ENCODE measurements at regions not wholly inside any gene's neighbourhood (a gene's known extent, or its start where the extent isn't known, plus 50 kb on each side); places are given as distances from the start of the nearest gene placed in this dataset.

DNA sequence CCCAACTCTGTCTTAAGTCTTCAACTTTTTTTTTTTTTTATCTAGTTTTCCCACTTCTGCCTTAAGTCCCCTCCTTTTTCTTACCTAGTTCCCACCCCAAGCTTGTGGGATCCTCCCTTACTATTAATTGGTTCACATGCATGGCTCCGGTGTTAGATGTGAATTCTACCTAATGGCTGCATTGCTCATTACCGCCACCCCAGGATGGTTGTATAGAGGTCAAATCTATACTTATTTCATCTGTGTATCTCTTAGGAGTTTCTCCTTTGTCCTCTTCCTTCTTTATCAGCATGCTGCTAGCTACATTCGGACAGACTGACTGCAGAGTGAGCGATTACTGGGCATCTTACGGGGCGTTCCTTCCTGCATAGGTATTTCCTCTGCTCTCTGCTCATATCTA lies 605.7 kb upstream of the GRM7 start:
- H3K79me2 ChIP-seq (ENCODE audit: insufficient read depth, low read depth, low read length) = no peaks in the 10 kb centered on the region
- POLR2A ChIA-PET = no interaction called here
- H3K9me2 ChIP-seq (ENCODE audit: insufficient read depth, low read length) = no peaks in the 10 kb centered on the region
- H3K27ac ChIP-seq (ENCODE audit: low read depth, low read length, poor library complexity, severe bottlenecking) = no peak overlapping the region
- BruUV-seq (replicated peaks) = no TSS peak
- H4K20me1 ChIP-seq (ENCODE audit: insufficient read depth, low read length) = no peaks in the 10 kb centered on the region
- no peak for DNase-seq (ENCODE audit: low spot score)
- H3K4me3 ChIP-seq (ENCODE audit: low read depth, low read length, poor library complexity, severe bottlenecking) = no peak overlapping the region
- no peaks in the 10 kb centered on the region for H3K36me3 ChIP-seq (ENCODE audit: insufficient read depth, low read length)
- H3K4me1 ChIP-seq (ENCODE audit: insufficient read depth, low read length, poor library complexity, severe bottlenecking) = peaks cover 13% of the 10 kb centered on the region
- CTCF ChIA-PET (ENCODE audit: unreplicated experiment) = no interaction called here
- intact Hi-C loops (cut with micrococcal nuclease; ENCODE audit: unreplicated experiment) = no loop called here
- 0 out of 2 replicates have a peak, but pooled peaks cover 4% of the 10 kb centered on the region for H3K9me3 ChIP-seq (ENCODE audit: low read length)
- H3K4me2 ChIP-seq (ENCODE audit: low read length) = no peak overlapping the region
- no peak overlapping the region for H2AFZ ChIP-seq (ENCODE audit: low read length)
- TF ChIP-seq EZH2phosphoT487 (IDR thresholded peaks at IDR 0.05; ENCODE audit: borderline replicate concordance, low read depth, low read length) = no peak
- TF ChIP-seq, protein P1, sequence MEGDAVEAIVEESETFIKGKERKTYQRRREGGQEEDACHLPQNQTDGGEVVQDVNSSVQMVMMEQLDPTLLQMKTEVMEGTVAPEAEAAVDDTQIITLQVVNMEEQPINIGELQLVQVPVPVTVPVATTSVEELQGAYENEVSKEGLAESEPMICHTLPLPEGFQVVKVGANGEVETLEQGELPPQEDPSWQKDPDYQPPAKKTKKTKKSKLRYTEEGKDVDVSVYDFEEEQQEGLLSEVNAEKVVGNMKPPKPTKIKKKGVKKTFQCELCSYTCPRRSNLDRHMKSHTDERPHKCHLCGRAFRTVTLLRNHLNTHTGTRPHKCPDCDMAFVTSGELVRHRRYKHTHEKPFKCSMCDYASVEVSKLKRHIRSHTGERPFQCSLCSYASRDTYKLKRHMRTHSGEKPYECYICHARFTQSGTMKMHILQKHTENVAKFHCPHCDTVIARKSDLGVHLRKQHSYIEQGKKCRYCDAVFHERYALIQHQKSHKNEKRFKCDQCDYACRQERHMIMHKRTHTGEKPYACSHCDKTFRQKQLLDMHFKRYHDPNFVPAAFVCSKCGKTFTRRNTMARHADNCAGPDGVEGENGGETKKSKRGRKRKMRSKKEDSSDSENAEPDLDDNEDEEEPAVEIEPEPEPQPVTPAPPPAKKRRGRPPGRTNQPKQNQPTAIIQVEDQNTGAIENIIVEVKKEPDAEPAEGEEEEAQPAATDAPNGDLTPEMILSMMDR (conservative IDR thresholded peaks at IDR 0.05; ENCODE audit: low read length) = peak; percentile 50

DNA sequence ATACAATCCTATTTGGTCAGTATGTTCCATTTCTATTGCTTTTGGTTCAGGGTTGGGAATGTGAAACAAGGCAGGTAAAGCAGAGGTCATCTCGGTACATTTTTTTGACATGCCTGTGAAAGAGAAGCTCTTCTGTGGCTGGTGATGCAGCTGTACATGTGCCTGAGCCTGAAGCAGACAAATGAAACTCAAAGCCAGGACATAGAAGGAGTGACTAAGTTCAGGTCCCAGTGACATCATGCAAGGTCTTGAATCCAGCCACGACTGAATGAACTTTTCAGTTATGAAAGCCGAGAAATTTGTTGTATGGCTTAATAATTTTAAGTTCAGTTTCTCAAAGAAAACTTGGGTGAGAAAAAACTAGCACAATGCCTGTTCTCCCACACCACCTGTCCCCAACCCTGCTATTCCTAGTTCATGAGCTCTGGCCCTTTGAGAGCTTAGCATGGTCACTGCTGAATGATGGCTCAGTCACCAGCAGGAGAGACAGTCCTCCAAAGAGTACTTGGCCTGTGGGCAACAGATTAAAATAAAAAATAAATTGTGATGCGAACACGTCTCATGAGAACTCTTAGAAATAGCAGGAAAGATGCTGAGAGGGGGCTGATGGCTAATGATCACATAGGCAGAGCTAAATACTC lies 600.2 kb upstream of the GRM7 start:
- ChIA-PET POLR2A (interaction anchor here (0.6 to 1.8 kb wide), 4 partner anchors 9 to 425 kb away, joined by 3 to 6 read pairs (median 4); no protein-coding TSS in a partner anchor), CTCF (ENCODE audit: unreplicated experiment) (no interaction called here)
- TF ChIP-seq, protein P1 (conservative IDR thresholded peaks at IDR 0.05; ENCODE audit: low read length) = no peak
- no peak for TF ChIP-seq EZH2phosphoT487 (IDR thresholded peaks at IDR 0.05; ENCODE audit: borderline replicate concordance, low read depth, low read length)
- BruUV-seq (replicated peaks) = no TSS peak
- no peak overlapping the region for H3K27ac ChIP-seq (ENCODE audit: low read depth, low read length, poor library complexity, severe bottlenecking)
- intact Hi-C loops (cut with micrococcal nuclease; ENCODE audit: unreplicated experiment) = no loop called here
- DNase-seq (ENCODE audit: low spot score) = no peak
- H4K20me1 ChIP-seq (ENCODE audit: insufficient read depth, low read length) = no peaks in the 10 kb centered on the region
- H3K4me1 ChIP-seq (ENCODE audit: insufficient read depth, low read length, poor library complexity, severe bottlenecking) = no peaks in the 10 kb centered on the region
- H3K36me3 ChIP-seq (ENCODE audit: insufficient read depth, low read length) = no peaks in the 10 kb centered on the region
- no peak overlapping the region for H3K4me3 ChIP-seq (ENCODE audit: low read depth, low read length, poor library complexity, severe bottlenecking)
- no peaks in the 10 kb centered on the region for H3K79me2 ChIP-seq (ENCODE audit: insufficient read depth, low read depth, low read length)
- H3K4me2 ChIP-seq (ENCODE audit: low read length) = no peak overlapping the region
- no peak overlapping the region for H2AFZ ChIP-seq (ENCODE audit: low read length)
- no peaks in the 10 kb centered on the region for H3K9me3 ChIP-seq (ENCODE audit: low read length)
- H3K9me2 ChIP-seq (ENCODE audit: insufficient read depth, low read length) = no peaks in the 10 kb centered on the region

DNA sequence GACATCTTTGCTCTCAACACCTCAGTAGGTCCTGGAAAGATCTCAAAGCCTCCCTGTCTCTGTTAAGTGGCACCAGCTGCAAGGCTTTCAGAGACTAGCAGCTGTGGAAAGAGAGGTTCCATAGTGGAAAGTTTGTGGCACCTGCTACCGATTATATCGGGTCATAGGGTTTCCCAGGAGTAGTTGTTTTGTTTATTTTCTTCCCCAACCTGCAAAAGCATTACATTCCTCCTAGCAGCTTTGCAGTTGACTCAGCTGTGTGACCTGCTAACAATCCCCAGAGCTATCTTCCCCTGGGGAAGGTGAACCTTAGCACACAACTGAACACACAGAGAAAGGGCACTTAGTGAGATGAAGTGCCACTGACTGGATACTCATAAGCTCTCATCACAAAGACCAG lies 598.9 kb upstream of the GRM7 start:
- TF ChIP-seq, protein P1 (conservative IDR thresholded peaks at IDR 0.05; ENCODE audit: low read length) = no peak
- POLR2A ChIA-PET = interaction anchor here (1.0 to 1.8 kb wide), 6 partner anchors 12 to 97 kb away, joined by 3 to 6 read pairs (median 4); no protein-coding TSS in a partner anchor
- Histone ChIP-seq H3K4me1 (ENCODE audit: insufficient read depth, low read length, poor library complexity, severe bottlenecking) (no peaks in the 10 kb centered on the region), H2AFZ (ENCODE audit: low read length) (no peak overlapping the region), H4K20me1 (ENCODE audit: insufficient read depth, low read length) (no peaks in the 10 kb centered on the region), H3K79me2 (ENCODE audit: insufficient read depth, low read depth, low read length) (no peaks in the 10 kb centered on the region), H3K4me3 (ENCODE audit: low read depth, low read length, poor library complexity, severe bottlenecking) (no peak overlapping the region), H3K9me3 (ENCODE audit: low read length) (no peaks in the 10 kb centered on the region), H3K27ac (ENCODE audit: low read depth, low read length, poor library complexity, severe bottlenecking) (no peak overlapping the region), H3K4me2 (ENCODE audit: low read length) (no peak overlapping the region), H3K36me3 (ENCODE audit: insufficient read depth, low read length) (no peaks in the 10 kb centered on the region), H3K9me2 (ENCODE audit: insufficient read depth, low read length) (no peaks in the 10 kb centered on the region)
- BruUV-seq (replicated peaks) = no TSS peak
- CTCF ChIA-PET (ENCODE audit: unreplicated experiment) = no interaction called here
- intact Hi-C loops (cut with micrococcal nuclease; ENCODE audit: unreplicated experiment) = no loop called here
- no peak for DNase-seq (ENCODE audit: low spot score)

Measured in OCI-LY7 (cell line).